Suppressor macrophage treated with lipopolysaccharide for 1 hour (primary cell): ENCODE measurements at regions not wholly inside any gene's neighbourhood (a gene's known extent, or its start where the extent isn't known, plus 50 kb on each side); places are given as distances from the start of the nearest gene placed in this dataset.
"Not testable (repeated sequence)": the region's sequence is repeated elsewhere in the genome, so short reads cannot be mapped to it uniquely, and the experiment has no call there.

ENCODE experiments used
- DNase-seq, 3 donors: peaks; one replicate each; pipeline ENCODE4 v3.0.0-alpha.2; 2020 to 2022

DNA sequence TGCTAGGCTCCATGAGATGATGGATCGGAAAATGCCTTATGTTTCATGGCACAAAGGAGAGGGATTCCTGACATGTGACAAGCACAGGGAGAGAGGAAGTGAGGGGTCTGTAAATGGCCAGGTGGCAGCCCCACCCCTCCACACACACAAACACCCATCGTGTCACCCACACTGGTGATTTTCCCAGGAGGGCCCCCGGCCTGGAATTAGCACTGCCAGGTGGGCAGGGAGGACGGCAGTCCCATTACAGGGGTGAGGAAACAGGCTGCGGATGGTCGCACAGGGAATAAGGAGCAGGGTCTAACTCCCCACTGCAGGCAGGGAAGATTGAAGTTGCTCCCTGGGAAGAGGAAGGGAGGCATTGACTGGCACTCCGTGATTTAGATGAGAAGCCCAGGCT, 395.3 kb upstream of the ZNF337 start:
- not testable (repeated sequence) for DNase-seq

- DNase-seq = not testable (repeated sequence)
Observed at GRCh38 chr20:26086195-26086594, 389.5 kb upstream of the ZNF337 start.

DNA sequence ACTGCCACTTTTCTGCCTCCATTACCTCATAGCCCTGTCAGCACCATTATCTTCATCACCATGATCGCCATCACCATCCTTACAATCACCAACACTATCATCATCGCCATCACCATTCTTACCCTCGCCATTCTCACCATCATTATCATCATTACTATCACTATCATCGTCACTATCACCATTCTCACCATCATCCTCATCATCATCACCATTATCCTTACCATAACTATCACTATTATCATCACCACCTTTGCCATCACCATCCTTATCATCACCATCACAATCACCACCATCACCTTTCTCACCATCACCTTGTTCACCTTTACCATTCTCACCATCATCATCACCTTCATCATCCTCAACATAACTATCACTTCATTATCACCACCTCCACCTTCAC, 377.3 kb upstream of the ZNF337 start:
- DNase-seq = not testable (repeated sequence)

DNA sequence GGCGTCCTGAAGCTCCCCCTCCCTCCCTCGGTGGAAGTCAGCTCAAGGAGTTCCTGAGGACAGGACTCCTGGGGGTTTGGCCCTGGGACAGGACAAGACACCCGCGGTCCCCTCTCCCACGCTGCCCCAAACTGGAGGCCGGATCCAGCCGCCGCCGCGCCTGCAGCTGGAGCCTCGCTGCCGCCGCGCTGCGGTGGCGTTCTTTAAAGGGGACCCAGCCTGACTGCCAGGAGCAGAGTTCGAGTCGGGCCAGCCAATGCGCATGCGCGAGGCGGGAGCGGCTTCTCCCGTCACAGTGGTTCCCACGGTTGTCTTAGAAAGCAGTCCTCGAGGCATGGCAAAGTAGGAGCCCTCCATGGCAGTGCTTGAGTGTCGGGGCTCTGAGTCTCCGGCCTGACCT, 362.7 kb upstream of the ZNF337 start:
- DNase-seq = not testable (repeated sequence)

- DNase-seq = not testable (repeated sequence)
Observed at GRCh38 chr20:26058446-26058845, 361.8 kb upstream of the ZNF337 start.

DNA sequence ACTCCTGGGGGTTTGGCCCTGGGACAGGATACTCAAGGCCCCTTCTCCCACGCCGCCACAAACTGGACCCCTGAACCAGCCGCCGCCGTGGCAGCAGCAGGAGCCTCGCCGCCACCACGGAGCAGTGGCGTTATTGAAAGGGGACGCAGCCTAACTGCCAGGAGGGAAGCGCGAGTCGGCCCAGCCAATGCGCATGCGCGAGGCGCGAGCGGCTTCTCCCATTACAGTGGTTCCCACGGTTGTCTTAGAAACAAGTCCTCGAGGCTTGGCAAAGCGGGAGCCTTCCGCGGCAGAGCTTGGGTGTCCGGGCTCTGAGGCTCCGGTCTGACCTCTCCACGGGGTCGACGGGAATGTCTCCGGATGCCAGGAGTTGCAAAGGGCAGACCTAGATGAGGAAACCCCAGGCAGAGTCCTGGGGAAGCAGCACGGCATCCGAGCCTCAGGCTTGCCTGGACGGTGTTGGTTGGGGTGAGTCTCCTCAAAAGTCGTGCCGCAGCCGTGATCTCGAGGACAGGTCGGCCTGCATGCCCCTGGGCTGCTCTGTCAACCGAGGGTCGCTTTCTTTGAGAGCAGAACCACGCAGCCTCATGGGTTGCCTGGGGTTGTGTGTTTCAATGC, 360.6 kb upstream of the ZNF337 start:
- not testable (repeated sequence) for DNase-seq

GRCh38 chr20:26025792-26026191, 329.1 kb upstream of the ZNF337 start:
- not testable (repeated sequence) for DNase-seq

GRCh38 chr20:26010942-26011276, 314.3 kb upstream of the ZNF337 start:
- DNase-seq = not testable (repeated sequence)

- DNase-seq = peak in 1 of 3 donors; percentile 10
Observed at GRCh38 chr20:26010224-26010941, 313.7 kb upstream of the ZNF337 start.

DNA sequence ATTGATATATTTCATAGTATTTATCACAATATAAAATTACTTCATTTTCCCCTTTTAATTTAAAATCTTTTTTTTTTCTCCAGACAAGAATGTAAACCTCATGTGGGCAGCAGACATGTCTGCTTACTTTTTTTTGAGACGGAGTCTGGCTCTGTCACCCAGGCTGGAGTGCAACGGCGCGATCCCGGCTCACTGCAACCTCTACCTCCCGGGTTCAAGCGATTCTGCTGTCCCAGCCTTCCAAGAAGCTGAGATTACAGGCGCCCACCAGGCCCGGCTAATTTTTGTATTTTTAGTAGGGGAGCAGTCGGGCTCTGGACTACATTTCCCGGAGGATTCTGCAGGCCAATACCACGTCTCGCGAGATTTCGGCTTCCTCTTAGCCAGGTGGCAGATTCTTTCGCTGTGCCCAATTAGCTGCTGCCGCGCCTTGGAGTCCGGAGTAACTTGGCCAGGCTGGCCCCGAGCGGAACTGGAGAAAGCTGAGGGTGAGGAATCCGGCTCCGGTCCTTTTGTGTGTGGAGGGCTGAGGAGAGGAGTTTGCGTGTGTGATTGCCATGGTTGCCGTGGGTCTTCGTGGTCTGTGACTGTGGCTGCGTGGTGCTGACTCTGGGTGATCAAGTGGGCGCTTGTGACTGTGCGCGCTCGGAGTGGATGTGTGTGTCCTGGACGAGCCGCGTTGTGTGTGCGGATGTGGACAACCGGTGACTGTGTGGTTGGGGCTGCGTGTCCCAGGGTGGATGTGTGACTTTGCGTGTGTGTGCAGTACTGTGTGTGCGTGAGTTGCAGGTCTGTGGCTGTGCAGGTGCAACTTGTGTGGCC, 313.0 kb upstream of the ZNF337 start:
- DNase-seq = peak; percentile 89 to 91 (median 91)

GRCh38 chr20:26008026-26008425, 311.4 kb upstream of the ZNF337 start:
- peak in 2 of 3 donors; percentile 3 to 29 for DNase-seq

GRCh38 chr20:26006164-26006563, 309.5 kb upstream of the ZNF337 start:
- not testable (repeated sequence) for DNase-seq

- not testable (repeated sequence) for DNase-seq
Observed at GRCh38 chr20:26003959-26004358, 307.3 kb upstream of the ZNF337 start.

DNA sequence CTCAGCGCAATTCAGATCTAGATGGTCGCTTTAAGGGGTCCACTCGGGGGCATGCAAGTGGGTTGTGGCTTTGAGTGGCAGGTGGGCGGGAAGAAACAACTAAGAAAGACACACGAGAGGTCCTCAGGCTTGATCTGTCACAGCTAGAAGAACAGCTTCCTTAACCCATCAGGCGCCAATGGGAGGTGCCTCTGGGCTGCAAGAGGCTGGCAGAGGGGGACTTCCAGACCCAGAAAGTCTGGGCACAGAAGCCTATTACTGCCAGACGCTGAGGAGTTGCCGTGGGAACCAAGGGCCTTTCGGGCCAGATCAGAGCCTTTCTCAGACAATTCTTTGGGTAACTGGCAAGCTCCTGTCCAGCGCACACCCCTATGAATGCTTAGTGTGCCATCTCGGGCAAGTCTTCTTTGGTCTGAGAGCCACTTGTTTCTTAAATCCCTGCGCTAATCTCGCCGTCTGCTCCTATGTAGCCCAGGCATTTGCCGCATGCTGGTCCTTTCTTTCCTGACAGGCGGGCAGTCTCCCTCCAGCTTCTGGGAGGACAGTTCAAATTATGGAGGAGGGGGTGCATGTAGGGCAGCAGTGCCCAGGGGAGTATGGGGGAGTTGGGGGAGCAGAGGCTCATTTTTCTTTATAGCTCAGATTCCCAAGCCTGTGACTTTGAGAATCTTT, 300.9 kb upstream of the ZNF337 start:
- DNase-seq = not testable (repeated sequence)

DNA sequence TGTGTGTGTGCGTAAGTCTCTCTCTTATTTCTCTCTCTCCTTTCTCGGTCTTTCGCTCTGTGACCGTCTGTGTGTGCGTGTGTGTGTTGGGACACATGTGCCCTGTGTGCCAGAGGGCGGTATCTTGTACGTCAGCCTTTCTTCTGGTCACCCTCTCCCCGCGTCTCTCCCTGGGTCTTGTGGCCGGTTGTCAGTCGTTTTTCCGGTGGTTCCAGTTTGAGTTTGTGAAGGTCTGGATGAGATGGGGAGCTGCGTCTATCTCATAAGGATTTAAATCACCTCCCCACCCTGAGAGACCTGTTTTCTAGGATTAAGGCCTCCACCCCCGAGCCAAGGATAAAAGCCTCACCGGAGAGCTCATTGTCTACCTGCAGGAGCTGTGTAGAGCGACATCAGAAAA, 295.5 kb upstream of the ZNF337 start:
- DNase-seq = no peak

- DNase-seq = no peak
Observed at GRCh38 chr20:25991756-25992130, 295.1 kb upstream of the ZNF337 start.

DNA sequence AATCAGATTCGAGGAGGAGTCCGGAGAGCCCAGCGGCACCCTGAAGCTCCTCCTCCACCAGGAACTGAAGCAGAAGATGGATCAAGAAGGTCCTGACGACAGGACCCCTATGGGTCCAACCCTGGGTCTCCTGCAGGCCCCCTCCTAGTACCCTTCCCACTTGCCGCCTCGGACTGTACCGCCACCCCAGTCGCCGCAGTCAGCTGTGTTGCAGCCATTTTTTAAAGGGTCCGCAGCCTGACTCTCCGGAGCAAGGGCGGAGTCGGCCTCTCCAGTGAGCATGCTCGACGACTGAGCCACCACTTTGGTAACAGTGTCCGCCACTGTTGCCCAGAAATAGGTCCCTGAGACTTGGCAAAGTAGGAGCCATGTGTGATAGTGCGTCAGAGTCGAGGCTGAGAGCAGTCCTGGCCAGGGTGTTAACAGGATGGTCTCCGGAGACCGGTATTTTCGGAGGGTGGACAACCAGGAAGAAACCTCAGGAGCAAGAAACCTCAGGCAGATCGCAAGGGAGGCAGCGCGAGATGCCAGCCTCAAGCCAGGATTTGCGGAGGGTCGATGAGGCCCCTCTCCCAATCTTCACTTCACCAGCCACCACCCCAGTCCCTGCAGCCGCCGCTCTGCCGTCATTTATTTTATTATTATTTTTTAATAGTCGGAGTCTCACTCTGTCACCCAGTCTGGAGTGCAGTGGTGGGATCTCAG, 294.6 kb upstream of the ZNF337 start:
- DNase-seq = no peak

GRCh38 chr20:25989686-25990085, 293.0 kb upstream of the ZNF337 start:
- not testable (repeated sequence) for DNase-seq

- DNase-seq = no peak
Observed at GRCh38 chr20:25989196-25989595, 292.5 kb upstream of the ZNF337 start.

- DNase-seq = not testable (repeated sequence)
Observed at GRCh38 chr20:25987928-25988560, 291.4 kb upstream of the ZNF337 start.

GRCh38 chr20:25987073-25987927, 290.6 kb upstream of the ZNF337 start:
- DNase-seq = peak in 2 of 3 donors; percentile 43 to 53
